ENCODE measurements at regions not wholly inside any gene's neighbourhood (a gene's known extent, or its start where the extent isn't known, plus 50 kb on each side); places are given as distances from the start of the nearest gene placed in this dataset.

GRCh38 chr6:94510877-94511276 lies 1066.5 kb upstream of the MANEA start:
- FAIRE-seq = no peak

- no peak for FAIRE-seq
Measured at GRCh38 chr6:94501516-94501915, 1075.8 kb upstream of the MANEA start.

GRCh38 chr6:94498099-94498498 lies 1078.7 kb upstream of the EPHA7 start:
- FAIRE-seq = no peak

DNA sequence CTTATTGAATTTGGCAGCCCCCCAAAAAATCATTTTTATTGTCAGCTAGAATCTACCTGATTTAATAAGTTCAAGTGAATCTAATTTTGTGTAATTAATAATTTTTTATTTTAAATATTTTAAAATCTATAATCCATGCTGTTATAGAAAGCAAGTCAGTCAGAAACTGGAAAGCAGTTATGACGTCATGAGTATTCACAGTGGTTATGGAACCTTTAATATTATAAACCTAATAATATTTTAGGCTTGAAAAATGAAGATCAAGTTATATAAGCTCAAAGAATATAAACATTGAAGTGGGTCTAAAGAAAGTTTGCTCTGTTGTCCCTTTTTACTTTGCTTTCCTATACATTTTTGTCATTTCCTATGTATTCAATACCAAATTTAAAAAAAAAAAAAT lies 1075.1 kb upstream of the EPHA7 start:
- FAIRE-seq = no peak

DNA sequence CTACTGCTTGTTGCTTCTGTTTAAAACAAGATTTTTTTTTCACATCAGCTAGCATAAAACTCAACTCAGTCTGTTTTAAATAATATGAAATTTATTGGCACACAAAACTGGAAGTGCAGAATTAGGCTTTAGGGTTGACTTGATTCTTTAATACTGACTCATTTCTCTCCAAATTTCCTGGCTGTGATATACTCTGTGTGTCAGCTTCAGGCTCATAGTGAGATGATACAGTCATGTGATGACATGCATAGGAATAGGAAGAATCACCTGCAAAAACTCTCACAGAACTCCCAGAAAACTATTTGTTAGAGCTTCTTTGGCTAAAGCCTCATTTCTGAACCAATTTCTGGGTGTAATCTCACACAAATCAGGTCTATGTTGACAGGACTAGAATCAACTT lies 1068.0 kb upstream of the EPHA7 start:
- FAIRE-seq = no peak

DNA sequence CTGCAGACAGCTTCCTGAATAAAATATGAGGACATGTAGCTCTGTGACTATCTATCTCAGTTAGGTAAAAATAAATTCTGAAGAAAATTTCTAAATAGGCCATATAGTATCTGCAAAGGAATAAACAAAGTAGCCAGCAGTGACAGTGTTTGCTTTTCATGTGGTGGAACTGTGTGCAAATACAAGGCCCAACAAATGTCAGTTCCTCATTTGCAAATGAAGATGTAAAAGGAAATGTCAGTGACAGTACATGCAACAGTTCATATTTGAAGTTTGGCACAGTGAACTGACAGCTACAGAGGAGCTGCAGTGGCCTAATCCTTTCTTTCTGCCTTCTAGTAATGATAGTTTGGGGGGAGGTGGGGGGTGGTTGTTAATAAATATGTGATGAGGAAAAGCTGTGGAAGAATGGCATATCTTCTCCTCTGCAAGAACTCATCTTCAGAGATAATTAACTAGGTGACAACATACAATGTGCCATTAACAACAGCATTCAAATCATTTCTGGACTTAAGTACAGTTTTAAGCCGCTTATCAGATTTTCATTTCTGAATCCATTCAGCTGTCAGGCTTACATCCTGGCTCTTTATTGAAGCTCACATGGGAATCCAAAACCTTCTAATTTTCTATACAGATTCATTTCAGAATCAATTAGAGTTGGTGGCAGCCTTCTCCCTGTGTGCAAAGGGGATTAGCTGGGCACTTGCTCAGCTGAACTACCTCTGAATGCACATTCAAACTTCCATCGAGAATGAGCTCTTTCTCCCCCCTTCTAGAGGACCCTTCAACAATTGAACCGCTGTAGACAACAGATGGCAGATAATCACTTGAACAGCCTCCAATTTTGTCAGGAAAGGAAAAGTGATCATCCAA lies 1059.0 kb upstream of the EPHA7 start:
- FAIRE-seq = no peak

DNA sequence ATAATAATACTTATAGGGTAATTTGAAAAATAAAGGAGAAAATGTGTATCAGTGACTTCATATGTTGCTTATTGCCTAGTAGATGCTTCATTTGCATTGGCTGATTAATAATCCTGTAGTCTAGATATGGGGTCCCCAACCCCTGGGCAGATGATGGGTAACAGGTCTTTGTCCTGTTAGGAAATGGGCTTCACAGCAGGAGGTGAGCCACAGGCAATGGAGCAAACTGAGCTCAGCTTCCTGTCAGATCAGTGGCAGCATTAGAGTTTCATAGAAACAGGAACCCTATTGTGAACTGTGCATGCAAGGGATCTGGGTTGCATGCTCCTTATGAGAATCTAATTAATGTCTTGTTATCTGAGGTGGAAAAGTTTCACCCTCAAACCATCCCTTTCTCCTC lies 1049.5 kb upstream of the EPHA7 start:
- no peak for FAIRE-seq

GRCh38 chr6:94464018-94464510 lies 1044.7 kb upstream of the EPHA7 start:
- no peak for FAIRE-seq

DNA sequence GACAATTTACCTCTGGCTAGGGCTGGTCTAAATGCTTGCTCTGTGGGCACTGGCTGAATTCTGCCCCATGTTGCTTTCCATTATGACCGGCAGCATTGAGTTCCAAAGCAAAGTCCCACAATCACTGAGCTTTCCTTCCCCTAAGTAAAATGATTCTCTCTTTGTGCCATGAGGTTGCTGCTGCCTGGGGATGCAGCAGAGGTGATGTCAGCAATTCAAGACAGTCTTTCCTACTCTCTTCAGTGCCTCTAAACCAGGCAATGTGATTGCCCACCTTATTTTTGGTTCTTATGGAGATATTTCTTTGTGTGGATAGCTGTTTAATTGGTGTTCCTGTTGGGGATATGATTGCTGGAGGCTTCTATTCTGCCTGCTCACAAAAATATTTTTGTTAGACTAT lies 1043.9 kb upstream of the EPHA7 start:
- FAIRE-seq = no peak

- no peak for FAIRE-seq
Measured at GRCh38 chr6:94462231-94462630, 1042.9 kb upstream of the EPHA7 start.

- no peak for FAIRE-seq
Measured at GRCh38 chr6:94456266-94456665, 1036.9 kb upstream of the EPHA7 start.

DNA sequence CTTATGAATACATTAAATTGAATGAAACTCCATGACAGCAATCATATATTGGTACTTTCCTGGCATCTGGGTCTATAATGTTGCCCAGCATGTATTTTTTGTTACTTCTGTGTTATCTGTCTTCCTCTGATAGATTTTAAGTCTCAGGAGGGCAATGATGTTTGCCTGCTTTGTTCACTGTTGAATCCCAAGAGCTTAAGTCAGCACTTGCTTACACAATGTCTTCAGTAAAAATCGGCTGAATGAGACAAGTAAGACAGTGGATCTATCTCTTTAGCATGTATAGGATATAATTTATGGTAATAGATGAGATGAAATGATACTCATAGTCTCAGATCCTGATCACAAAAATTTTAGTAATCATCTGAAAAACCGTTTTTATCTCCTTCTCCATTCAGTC lies 1034.9 kb upstream of the EPHA7 start:
- FAIRE-seq = no peak

DNA sequence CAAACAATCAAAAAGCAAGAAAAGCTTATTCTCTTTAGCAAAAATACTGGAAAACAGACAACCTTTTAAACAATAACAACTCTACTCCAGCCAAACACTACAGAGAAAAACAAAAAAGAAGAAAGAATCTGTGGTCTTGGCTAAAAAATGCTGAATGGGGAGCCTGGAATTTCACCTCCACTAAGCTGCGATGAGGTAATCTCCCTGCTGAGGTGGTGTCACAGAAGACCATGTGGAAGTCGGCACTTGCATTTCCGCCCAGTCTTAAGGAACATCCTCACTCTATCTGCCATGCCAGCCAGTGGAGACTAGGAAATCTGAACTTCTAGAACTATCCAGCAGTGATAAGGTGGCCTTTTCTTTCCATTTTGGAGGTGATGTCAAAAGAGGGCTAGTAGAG lies 1026.8 kb upstream of the EPHA7 start:
- FAIRE-seq = no peak

DNA sequence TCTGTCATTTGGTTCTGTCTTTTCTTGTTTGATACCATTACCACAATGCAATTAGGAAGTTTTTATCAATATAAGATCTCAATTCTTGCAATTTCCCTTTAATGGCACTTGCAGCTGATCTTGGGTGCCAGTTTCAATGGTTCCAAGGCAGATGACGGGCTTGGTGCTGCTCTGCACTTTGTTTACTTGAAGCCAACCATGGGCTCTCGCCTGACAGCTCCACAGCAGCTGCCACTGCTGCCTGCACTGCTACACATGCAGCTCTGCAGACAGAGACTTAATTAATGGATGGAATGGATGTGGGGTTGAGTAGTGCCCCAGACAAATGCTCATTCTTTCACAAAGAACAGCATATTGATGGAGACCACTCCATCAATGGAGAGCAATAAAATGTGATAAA lies 1024.3 kb upstream of the EPHA7 start:
- FAIRE-seq = no peak

GRCh38 chr6:94424692-94425091 lies 1005.3 kb upstream of the EPHA7 start:
- no peak for FAIRE-seq

GRCh38 chr6:94417363-94417762 lies 998.0 kb upstream of the EPHA7 start:
- no peak for FAIRE-seq

GRCh38 chr6:94414041-94414440 lies 994.7 kb upstream of the EPHA7 start:
- FAIRE-seq = no peak

DNA sequence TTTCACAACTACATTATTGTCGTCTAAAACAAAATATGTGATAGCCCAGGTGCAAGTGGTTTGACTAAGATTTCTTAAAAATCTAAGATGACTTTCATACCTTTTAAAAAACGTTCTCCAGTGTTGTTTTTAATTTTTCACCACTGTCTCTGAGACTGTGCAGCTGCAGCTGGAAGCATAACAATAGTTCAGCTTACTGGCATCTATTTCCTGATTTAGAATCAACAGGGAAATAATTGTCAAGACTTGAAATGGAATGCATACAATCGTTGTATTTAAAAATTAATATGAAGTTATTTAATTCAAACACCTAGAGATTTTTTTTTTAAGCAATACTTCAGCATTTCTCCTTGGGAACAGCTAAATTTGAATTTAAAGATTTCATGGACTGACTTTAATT lies 982.0 kb upstream of the EPHA7 start:
- no peak for FAIRE-seq

- FAIRE-seq = no peak
Measured at GRCh38 chr6:94394822-94395221, 975.5 kb upstream of the EPHA7 start.

- FAIRE-seq = no peak
Measured at GRCh38 chr6:94389218-94389617, 969.9 kb upstream of the EPHA7 start.

DNA sequence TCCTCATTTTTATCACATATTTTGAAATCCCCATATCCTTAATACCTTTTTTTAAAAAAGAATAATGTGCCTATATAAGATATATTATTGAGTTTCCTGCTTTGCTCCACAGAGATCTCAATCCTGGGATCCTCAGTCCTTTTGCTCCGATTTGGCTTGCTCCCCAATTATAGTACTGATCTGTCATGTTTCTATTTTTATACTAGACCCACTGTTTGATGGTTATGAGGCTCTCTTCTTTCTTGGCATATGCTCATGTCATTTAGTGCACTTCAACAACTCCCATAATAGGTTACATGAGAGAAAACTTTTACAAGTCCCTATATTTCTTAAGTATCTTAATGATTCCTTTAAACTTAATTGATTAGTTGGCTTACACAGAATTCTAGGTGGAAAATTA lies 958.5 kb upstream of the EPHA7 start:
- no peak for FAIRE-seq

DNA sequence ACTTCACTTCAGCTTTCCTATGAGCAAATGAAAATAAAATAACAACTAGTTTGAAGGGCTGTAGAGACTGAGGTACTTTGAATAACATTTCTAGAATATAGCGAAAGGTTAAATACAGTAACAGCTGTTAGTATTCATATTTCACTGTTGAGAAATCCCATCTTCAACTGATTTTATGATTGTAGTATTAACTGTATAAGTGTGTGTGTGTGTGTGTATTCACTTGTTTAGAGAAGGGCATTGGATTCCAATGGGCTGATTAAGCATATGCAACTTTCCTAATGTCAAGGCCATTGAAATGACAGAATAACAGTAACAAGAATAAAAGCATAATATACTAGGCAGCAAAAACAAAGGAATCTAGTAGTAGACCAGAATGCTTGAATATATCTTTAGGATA lies 957.5 kb upstream of the EPHA7 start:
- FAIRE-seq = no peak

DNA sequence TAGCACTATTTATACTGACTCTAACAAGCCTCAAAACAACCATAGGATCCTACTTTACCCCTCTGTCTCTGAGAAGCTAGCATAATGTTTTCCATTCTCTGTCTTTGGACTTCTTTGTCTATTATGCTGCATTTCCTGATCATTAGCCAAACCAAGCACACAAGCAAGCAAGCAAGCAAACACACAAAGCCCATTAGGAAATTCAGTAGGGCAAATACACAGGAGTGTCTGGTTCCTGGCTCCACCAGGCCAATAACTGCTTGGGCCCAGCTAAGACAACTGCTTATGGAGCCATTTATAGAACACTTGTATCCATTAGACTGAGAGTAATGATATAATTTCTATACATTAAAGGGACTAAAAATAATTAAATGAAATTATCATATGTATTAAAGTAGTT lies 952.9 kb upstream of the EPHA7 start:
- FAIRE-seq = no peak

GRCh38 chr6:94367316-94367715 lies 948.0 kb upstream of the EPHA7 start:
- no peak for FAIRE-seq
